ENCODE measurements at regions not wholly inside any gene's neighbourhood (a gene's known extent, or its start where the extent isn't known, plus 50 kb on each side); places are given as distances from the start of the nearest gene placed in this dataset.
"Not testable (repeated sequence)": the region's sequence is repeated elsewhere in the genome, so short reads cannot be mapped to it uniquely, and the experiment has no call there.

- no peaks in the 10 kb centered on the region for H3K27me3 ChIP-seq (ENCODE audit: low read length)
- no peak overlapping the region for H3K9ac ChIP-seq (ENCODE audit: low read length)
- H3K4me1 ChIP-seq (ENCODE audit: low read length), result no peaks in the 10 kb centered on the region
- no peak overlapping the region for H3K4me3 ChIP-seq (ENCODE audit: low read length)
- H3K9me3 ChIP-seq (ENCODE audit: low read length), result no peaks in the 10 kb centered on the region
- DNase-seq, result no peak
- no peak overlapping the region for H3K27ac ChIP-seq (ENCODE audit: low read length)
- H3K9me2 ChIP-seq (replicated peaks; ENCODE audit: insufficient read depth, low read length), result no peaks in the 10 kb centered on the region
- H2AFZ ChIP-seq (ENCODE audit: low read length), result no peak overlapping the region
- H3K4me2 ChIP-seq (ENCODE audit: low read depth, low read length, poor library complexity, severe bottlenecking), result no peak overlapping the region
- no peaks in the 10 kb centered on the region for H3K79me2 ChIP-seq (ENCODE audit: low read length)
- no peaks in the 10 kb centered on the region for H3K36me3 ChIP-seq (ENCODE audit: insufficient read depth, low read length)
- no peaks in the 10 kb centered on the region for H4K20me1 ChIP-seq (ENCODE audit: insufficient read depth, low read depth, low read length)
Measured at GRCh38 chr6:141056945-141057625, 1075.6 kb upstream of the GJE1 start.

GRCh38 chr6:141050471-141050870 is 1082.3 kb upstream of the GJE1 start:
- Histone ChIP-seq H3K4me3 (ENCODE audit: low read length) (no peak overlapping the region), H3K9me3 (ENCODE audit: low read length) (no peaks in the 10 kb centered on the region; the same call in 1 of the 2 replicates), H3K36me3 (ENCODE audit: insufficient read depth, low read length) (no peaks in the 10 kb centered on the region), H3K4me2 (ENCODE audit: low read depth, low read length, poor library complexity, severe bottlenecking) (no peak overlapping the region), H3K9me2 (replicated peaks; ENCODE audit: insufficient read depth, low read length) (no peaks in the 10 kb centered on the region), H3K27me3 (ENCODE audit: low read length) (no peaks in the 10 kb centered on the region), H4K20me1 (ENCODE audit: insufficient read depth, low read depth, low read length) (no peaks in the 10 kb centered on the region), H3K79me2 (ENCODE audit: low read length) (no peaks in the 10 kb centered on the region), H3K4me1 (ENCODE audit: low read length) (no peaks in the 10 kb centered on the region), H2AFZ (ENCODE audit: low read length) (no peak overlapping the region), H3K27ac (ENCODE audit: low read length) (no peak overlapping the region), H3K9ac (ENCODE audit: low read length) (no peak overlapping the region)
- no peak for DNase-seq

GRCh38 chr6:141048451-141048850 is 1084.3 kb upstream of the GJE1 start:
- Histone ChIP-seq H4K20me1 (ENCODE audit: insufficient read depth, low read depth, low read length) (no peaks in the 10 kb centered on the region), H3K36me3 (ENCODE audit: insufficient read depth, low read length) (no peaks in the 10 kb centered on the region), H3K9me3 (ENCODE audit: low read length) (no peaks in the 10 kb centered on the region; the same call in 1 of the 2 replicates), H3K4me2 (ENCODE audit: low read depth, low read length, poor library complexity, severe bottlenecking) (no peak overlapping the region), H3K79me2 (ENCODE audit: low read length) (no peaks in the 10 kb centered on the region), H3K4me1 (ENCODE audit: low read length) (no peaks in the 10 kb centered on the region), H3K27ac (ENCODE audit: low read length) (no peak overlapping the region), H2AFZ (ENCODE audit: low read length) (no peak overlapping the region), H3K4me3 (ENCODE audit: low read length) (no peak overlapping the region), H3K27me3 (ENCODE audit: low read length) (no peaks in the 10 kb centered on the region), H3K9me2 (replicated peaks; ENCODE audit: insufficient read depth, low read length) (no peaks in the 10 kb centered on the region), H3K9ac (ENCODE audit: low read length) (no peak overlapping the region)
- DNase-seq, result no peak

DNA sequence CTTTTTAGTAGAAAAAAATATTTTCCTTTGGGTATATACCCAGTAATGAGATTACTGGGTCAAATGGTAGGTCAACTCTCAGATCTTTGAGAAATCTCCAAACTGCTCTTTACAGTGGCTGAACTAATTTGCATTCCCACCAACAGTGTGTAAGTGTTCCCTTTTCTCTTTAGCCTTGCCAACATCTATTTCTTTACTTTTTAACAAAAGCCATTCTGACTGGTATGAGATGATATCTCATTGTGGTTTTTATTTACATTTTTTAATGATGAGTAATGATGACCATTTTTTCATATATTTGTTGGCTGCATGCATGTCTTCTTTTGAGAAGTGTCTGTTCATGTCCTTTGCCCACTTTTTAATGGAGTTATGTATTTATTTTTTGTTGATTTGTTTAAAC is 1086.2 kb upstream of the GJE1 start:
- not testable (repeated sequence) for H3K27me3 ChIP-seq (ENCODE audit: low read length); H3K79me2 ChIP-seq (ENCODE audit: low read length); H2AFZ ChIP-seq (ENCODE audit: low read length); H4K20me1 ChIP-seq (ENCODE audit: insufficient read depth, low read depth, low read length); H3K9me3 ChIP-seq (ENCODE audit: low read length); H3K4me1 ChIP-seq (ENCODE audit: low read length); H3K36me3 ChIP-seq (ENCODE audit: insufficient read depth, low read length); H3K27ac ChIP-seq (ENCODE audit: low read length); H3K4me3 ChIP-seq (ENCODE audit: low read length); H3K4me2 ChIP-seq (ENCODE audit: low read depth, low read length, poor library complexity, severe bottlenecking); H3K9me2 ChIP-seq (replicated peaks; ENCODE audit: insufficient read depth, low read length); H3K9ac ChIP-seq (ENCODE audit: low read length); DNase-seq

DNA sequence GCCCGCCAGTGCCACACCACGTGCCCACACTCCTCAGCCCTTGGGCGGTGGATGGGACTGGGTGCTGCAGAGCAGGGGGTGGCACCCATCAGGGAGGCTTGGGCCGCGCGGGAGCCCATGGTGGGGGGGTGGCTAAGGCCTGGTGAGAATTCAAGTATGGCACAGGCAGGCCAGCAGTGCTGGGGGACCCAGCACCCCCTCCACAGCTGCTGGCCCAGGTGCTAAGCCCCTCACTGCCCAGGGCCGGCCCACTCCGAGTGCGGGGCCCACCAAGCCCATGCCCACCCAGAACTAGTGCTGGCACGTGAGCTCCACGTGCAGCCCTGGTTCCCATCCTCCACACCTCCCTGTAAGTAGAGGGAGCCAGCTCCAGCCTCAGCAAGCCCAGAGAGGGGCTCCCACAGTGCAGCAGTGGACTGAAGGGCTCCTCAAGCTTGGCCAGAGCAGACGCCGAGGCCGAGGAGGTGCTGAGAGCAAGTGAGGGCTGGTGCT is 1091.1 kb upstream of the GJE1 start:
- H3K9me3 ChIP-seq (ENCODE audit: low read length), result no peaks in the 10 kb centered on the region; the same call in none of the 2 replicates
- H3K36me3 ChIP-seq (ENCODE audit: insufficient read depth, low read length), result no peaks in the 10 kb centered on the region
- H3K4me3 ChIP-seq (ENCODE audit: low read length), result no peak overlapping the region
- H3K9me2 ChIP-seq (replicated peaks; ENCODE audit: insufficient read depth, low read length), result no peaks in the 10 kb centered on the region
- no peak for DNase-seq
- no peak overlapping the region for H2AFZ ChIP-seq (ENCODE audit: low read length)
- no peak overlapping the region for H3K27ac ChIP-seq (ENCODE audit: low read length)
- no peaks in the 10 kb centered on the region for H3K27me3 ChIP-seq (ENCODE audit: low read length)
- no peaks in the 10 kb centered on the region for H4K20me1 ChIP-seq (ENCODE audit: insufficient read depth, low read depth, low read length)
- H3K9ac ChIP-seq (ENCODE audit: low read length), result no peak overlapping the region
- H3K4me1 ChIP-seq (ENCODE audit: low read length), result no peaks in the 10 kb centered on the region
- no peak overlapping the region for H3K4me2 ChIP-seq (ENCODE audit: low read depth, low read length, poor library complexity, severe bottlenecking)
- no peaks in the 10 kb centered on the region for H3K79me2 ChIP-seq (ENCODE audit: low read length)

DNA sequence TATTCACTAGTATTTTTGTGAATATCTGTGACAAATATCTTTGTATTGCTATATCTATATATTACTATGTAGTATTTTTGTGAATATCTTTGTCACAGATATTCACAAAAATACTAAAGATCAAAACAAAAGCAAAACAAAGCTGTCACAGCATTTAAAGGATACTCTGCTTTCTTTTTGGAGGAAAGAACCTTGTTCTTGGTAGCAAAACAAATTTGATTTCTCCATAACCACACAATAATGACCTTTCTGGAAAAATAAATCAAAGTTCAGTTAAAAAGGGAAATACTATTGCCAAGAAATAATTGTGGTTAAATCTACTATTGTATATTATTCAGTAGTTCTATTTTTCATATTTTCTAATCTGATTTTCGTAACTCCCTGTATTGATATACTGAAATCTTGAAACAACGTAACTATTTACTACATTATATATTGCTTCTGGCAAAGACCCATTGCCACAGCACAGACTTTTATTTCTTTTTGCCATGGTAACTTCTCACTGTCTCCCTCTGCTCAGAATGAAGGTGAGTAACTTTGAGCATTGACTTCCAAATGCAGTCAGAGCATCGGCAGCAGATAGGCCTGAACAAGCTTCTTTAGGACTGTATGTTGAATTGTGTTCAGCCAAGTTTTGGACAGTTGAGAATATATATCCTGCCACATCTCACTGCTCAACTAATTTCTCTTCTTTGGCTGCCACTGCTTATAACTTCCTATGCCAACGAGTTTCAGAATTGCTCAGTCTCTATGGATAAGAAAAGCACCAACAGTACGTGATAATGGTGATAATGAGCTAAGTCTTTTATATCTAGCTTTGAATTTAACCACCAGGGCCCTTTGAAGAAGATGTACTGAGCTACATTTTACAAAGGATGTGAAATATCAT is 1097.2 kb upstream of the GJE1 start:
- H3K27ac ChIP-seq (ENCODE audit: low read length), result no peak overlapping the region
- no peaks in the 10 kb centered on the region for H3K79me2 ChIP-seq (ENCODE audit: low read length)
- H3K36me3 ChIP-seq (ENCODE audit: insufficient read depth, low read length), result no peaks in the 10 kb centered on the region
- H3K4me1 ChIP-seq (ENCODE audit: low read length), result no peaks in the 10 kb centered on the region
- H4K20me1 ChIP-seq (ENCODE audit: insufficient read depth, low read depth, low read length), result no peaks in the 10 kb centered on the region
- no peak overlapping the region for H3K9ac ChIP-seq (ENCODE audit: low read length)
- no peaks in the 10 kb centered on the region for H3K9me3 ChIP-seq (ENCODE audit: low read length)
- H2AFZ ChIP-seq (ENCODE audit: low read length), result no peak overlapping the region
- no peak overlapping the region for H3K4me2 ChIP-seq (ENCODE audit: low read depth, low read length, poor library complexity, severe bottlenecking)
- no peak for DNase-seq
- no peak overlapping the region for H3K4me3 ChIP-seq (ENCODE audit: low read length)
- H3K9me2 ChIP-seq (replicated peaks; ENCODE audit: insufficient read depth, low read length), result no peaks in the 10 kb centered on the region
- H3K27me3 ChIP-seq (ENCODE audit: low read length), result no peaks in the 10 kb centered on the region

- no peaks in the 10 kb centered on the region for H3K36me3 ChIP-seq (ENCODE audit: insufficient read depth, low read length)
- no peak overlapping the region for H3K27ac ChIP-seq (ENCODE audit: low read length)
- DNase-seq, result no peak
- no peaks in the 10 kb centered on the region for H3K79me2 ChIP-seq (ENCODE audit: low read length)
- H3K4me2 ChIP-seq (ENCODE audit: low read depth, low read length, poor library complexity, severe bottlenecking), result no peak overlapping the region
- no peaks in the 10 kb centered on the region for H3K27me3 ChIP-seq (ENCODE audit: low read length)
- H3K9ac ChIP-seq (ENCODE audit: low read length), result no peak overlapping the region
- H3K9me2 ChIP-seq (replicated peaks; ENCODE audit: insufficient read depth, low read length), result no peaks in the 10 kb centered on the region
- no peaks in the 10 kb centered on the region for H4K20me1 ChIP-seq (ENCODE audit: insufficient read depth, low read depth, low read length)
- H3K4me3 ChIP-seq (ENCODE audit: low read length), result no peak overlapping the region
- no peaks in the 10 kb centered on the region for H3K9me3 ChIP-seq (ENCODE audit: low read length)
- no peak overlapping the region for H2AFZ ChIP-seq (ENCODE audit: low read length)
- no peaks in the 10 kb centered on the region for H3K4me1 ChIP-seq (ENCODE audit: low read length)
Measured at GRCh38 chr6:141033101-141033500, 1099.6 kb upstream of the GJE1 start.

DNA sequence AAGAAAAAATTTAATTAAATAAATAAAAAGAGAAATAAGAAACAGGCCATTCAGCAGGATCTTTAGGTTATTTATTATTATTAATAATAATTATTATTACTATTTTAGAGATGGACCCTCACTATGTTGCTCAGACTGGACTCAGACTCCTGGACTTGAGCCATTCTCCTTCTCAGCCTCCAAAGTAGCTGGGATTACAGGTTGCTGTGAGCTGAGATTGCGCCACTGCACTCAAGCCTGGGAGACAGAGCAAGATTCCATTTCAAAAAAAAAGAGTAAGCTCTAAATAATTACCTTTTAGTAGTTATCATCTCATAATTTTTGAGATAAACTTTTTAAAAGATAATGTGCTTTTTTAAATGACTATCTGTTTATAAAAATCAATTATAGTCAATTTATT is 1102.8 kb upstream of the GJE1 start:
- Histone ChIP-seq H3K9ac (ENCODE audit: low read length) (no peak overlapping the region), H2AFZ (ENCODE audit: low read length) (no peak overlapping the region), H3K9me2 (replicated peaks; ENCODE audit: insufficient read depth, low read length) (peaks cover 1% of the 10 kb centered on the region; the same call in 1 of the 2 replicates), H4K20me1 (ENCODE audit: insufficient read depth, low read depth, low read length) (no peaks in the 10 kb centered on the region), H3K9me3 (ENCODE audit: low read length) (no peaks in the 10 kb centered on the region), H3K79me2 (ENCODE audit: low read length) (no peaks in the 10 kb centered on the region), H3K27me3 (ENCODE audit: low read length) (no peaks in the 10 kb centered on the region), H3K4me3 (ENCODE audit: low read length) (no peak overlapping the region), H3K4me1 (ENCODE audit: low read length) (no peaks in the 10 kb centered on the region), H3K36me3 (ENCODE audit: insufficient read depth, low read length) (no peaks in the 10 kb centered on the region), H3K27ac (ENCODE audit: low read length) (no peak overlapping the region), H3K4me2 (ENCODE audit: low read depth, low read length, poor library complexity, severe bottlenecking) (no peak overlapping the region)
- DNase-seq, result no peak

All from Karpas-422 (cell line).